Activated naive CD8-positive, alpha-beta T cell treated with anti-CD3 and anti-CD28 coated beads, Interleukin-2, amount 10 ng/mL, durations not matched to agents 7 days and 5 days (primary cell): ENCODE measurements at regions not wholly inside any gene's neighbourhood (a gene's known extent, or its start where the extent isn't known, plus 50 kb on each side); places are given as distances from the start of the nearest gene placed in this dataset.

Source experiments
- ATAC-seq: fragments of 150-1000 bp; cut with Tn5 transposase; one replicate; pipeline ENCODE4 v1.10.0; 2021; ENCODE audit warnings: low read depth, moderate library complexity
- POLR2A ChIA-PET: fragments of 350-600 bp; sonication (Branson Sonifier 250); formaldehyde crosslinking; loops from one replicate; lab custom pipeline; 2021; ENCODE audit warnings: antibody characterized with exemption; lab: Charles Lee
- DNase-seq: peaks from one replicate; pipeline ENCODE4 v3.0.0; 2021
- H3K27ac Mint-ChIP-seq: one replicate; pipeline ENCODE4 v1.8.0; 2022; ENCODE audit warnings: mild to moderate bottlenecking, mixed read lengths
- H3K27me3 Mint-ChIP-seq: one replicate; pipeline ENCODE4 v1.8.0; 2022; ENCODE audit warnings: mild to moderate bottlenecking, moderate library complexity, mixed read lengths
- H3K36me3 Mint-ChIP-seq: one replicate; pipeline ENCODE4 v1.8.0; 2021; ENCODE audit warnings: mild to moderate bottlenecking, mixed read lengths
- H3K4me1 Mint-ChIP-seq: one replicate; pipeline ENCODE4 v1.8.0; 2021; ENCODE audit warnings: mixed read lengths
- H3K4me3 Mint-ChIP-seq: one replicate; pipeline ENCODE4 v1.8.0; 2022; ENCODE audit warnings: mild to moderate bottlenecking, moderate library complexity, mixed read lengths
- H3K9me3 Mint-ChIP-seq: one replicate; pipeline ENCODE4 v1.8.0; 2021; ENCODE audit warnings: mixed read lengths

DNA sequence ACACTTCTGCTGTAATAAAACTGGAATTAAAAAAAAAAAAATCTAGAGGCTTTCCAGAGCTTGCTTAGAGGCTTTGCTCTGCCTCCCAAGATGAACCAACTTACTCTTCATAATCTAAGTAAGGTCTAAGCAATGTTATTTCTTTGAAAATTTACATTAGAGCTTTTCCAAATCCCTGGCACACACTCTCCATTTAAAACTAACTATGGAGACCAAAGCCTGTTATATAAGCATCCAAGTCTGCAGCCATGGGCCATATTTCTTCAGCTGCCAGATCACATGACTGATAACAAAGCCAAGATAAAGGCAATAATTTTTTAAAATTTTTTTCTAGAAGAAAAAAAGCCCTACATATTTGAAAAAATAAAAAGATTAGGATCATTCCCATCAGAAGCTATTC is 55.0 kb upstream of the ARHGEF3 start:
- POLR2A ChIA-PET, result interaction anchor here (0.6 to 1.3 kb wide), 3 partner anchors 28 to 179 kb away, joined by 3 to 5 read pairs (median 4); no protein-coding TSS in a partner anchor
- H3K4me3 Mint-ChIP-seq, result no peak overlapping the region
- DNase-seq (no peak), ATAC-seq (no peak)
- H3K9me3 Mint-ChIP-seq, result no peaks in the 10 kb centered on the region
- H3K4me1 Mint-ChIP-seq, result peaks cover 33% of the 10 kb centered on the region
- peaks cover 30% of the 10 kb centered on the region for H3K36me3 Mint-ChIP-seq
- H3K27ac Mint-ChIP-seq, result no peak overlapping the region
- H3K27me3 Mint-ChIP-seq, result no peaks in the 10 kb centered on the region

DNA sequence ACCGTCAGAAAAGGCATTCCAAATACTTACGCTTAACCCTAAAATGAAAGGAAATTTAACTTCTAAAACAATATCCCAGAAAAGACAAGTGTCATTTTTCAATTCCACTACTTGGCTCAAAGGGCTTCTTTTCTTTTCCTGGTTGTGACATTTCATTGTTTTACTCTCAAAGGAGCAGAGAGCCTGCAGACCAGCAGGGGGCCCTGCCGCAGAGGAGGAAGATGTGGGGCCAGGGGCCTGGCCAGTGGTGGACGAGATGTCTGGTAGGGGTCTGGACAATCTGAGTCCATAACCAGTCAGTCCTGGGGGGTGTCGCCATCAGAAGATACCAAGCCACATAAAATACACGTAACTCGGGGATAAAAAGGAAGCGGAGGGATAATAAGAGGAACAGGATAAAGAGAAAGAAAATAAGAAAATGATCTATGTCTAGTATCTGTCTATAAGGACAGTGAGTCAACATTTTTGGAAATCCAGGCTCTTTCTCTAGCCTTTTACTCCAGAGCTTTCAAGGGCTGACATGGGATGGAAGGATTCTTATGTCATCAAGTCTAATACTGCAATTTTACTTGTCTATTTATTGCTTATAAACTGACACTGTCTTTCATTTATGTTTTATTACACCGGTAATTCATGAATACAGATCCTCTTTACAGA is 54.2 kb upstream of the ARHGEF3 start:
- H3K4me3 Mint-ChIP-seq, result no peak overlapping the region
- no peak overlapping the region for H3K27ac Mint-ChIP-seq
- peaks cover 34% of the 10 kb centered on the region for H3K36me3 Mint-ChIP-seq
- DNase-seq, result peak; percentile 44
- ATAC-seq, result no peak
- no peaks in the 10 kb centered on the region for H3K9me3 Mint-ChIP-seq
- no peaks in the 10 kb centered on the region for H3K27me3 Mint-ChIP-seq
- POLR2A ChIA-PET, result interaction anchor here (1.3 kb wide), 1 partner anchor 55 kb away, joined by 4 read pairs; no protein-coding TSS in a partner anchor
- peaks cover 28% of the 10 kb centered on the region for H3K4me1 Mint-ChIP-seq

GRCh38 chr3:56854856-56855611 is 53.3 kb upstream of the ARHGEF3 start:
- POLR2A ChIA-PET, result no interaction called here

GRCh38 chr3:56851966-56852884 is 50.5 kb upstream of the ARHGEF3 start:
- no peaks in the 10 kb centered on the region for H3K9me3 Mint-ChIP-seq
- H3K4me3 Mint-ChIP-seq, result no peak overlapping the region
- DNase-seq, result no peak
- peaks cover 35% of the 10 kb centered on the region for H3K36me3 Mint-ChIP-seq
- no peak for ATAC-seq
- POLR2A ChIA-PET, result no interaction called here
- H3K27me3 Mint-ChIP-seq, result no peaks in the 10 kb centered on the region
- H3K4me1 Mint-ChIP-seq, result peaks cover 14% of the 10 kb centered on the region
- H3K27ac Mint-ChIP-seq, result no peak overlapping the region

More at GRCh38 chr3:56854856-56855611, 53.3 kb upstream of the ARHGEF3 start:
- Mint-ChIP-seq H3K9me3 (no peaks in the 10 kb centered on the region), H3K36me3 (peaks cover 32% of the 10 kb centered on the region), H3K4me1 (peaks cover 20% of the 10 kb centered on the region), H3K4me3 (no peak overlapping the region), H3K27ac (peak overlapping the region; percentile 57), H3K27me3 (no peaks in the 10 kb centered on the region)
- DNase-seq (no peak), ATAC-seq (no peak)
